GM19463 (cell line): ENCODE measurements at regions not wholly inside any gene's neighbourhood (a gene's known extent, or its start where the extent isn't known, plus 50 kb on each side); places are given as distances from the start of the nearest gene placed in this dataset.
"Not testable (repeated sequence)": the region's sequence is repeated elsewhere in the genome, so short reads cannot be mapped to it uniquely, and the experiment has no call there.

Source experiments
- ATAC-seq: cut with Tn5 transposase; IDR thresholded peaks from one replicate; pipeline ENCODE4 v1.9.1; 2021; ENCODE audit warnings: mild to moderate bottlenecking, moderate library complexity; ENCODE audit not compliant: unreplicated experiment

DNA sequence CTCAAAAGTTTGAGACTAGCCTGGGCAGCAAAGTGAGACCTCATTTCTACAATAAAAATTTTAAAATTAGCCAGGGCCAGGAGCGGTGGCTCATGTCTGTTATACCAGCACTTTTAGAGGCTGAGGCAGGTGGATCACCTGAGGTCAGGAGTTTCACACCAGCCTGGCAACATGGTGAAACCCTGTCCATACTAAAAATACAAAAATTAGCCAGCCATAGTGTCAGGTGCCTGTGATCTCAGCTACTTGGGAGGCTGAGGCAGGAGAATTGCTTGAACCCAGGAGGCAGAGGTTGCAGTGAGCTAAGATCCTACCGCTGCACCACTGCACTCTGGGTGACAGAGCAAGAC, 85.1 kb upstream of the MAP4 start:
- ATAC-seq: not testable (repeated sequence)

DNA sequence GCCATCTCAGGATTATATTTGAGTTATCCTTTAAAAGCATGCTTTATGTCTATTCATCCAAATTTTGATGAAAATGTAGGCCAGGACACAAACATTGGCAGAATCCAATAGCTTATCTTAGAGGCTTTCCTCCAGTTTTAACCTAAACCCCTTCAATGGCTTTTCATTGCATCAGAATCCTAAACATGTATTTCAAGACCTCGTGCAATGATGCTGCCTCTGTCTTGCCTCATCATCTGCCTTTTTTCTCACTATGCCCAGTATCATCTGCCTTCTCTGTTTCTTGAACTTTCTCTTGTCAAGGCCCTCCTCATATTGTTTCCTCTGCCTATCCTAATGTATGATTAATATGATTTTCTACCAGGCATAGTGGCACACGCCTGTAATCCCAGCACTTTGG, 76.1 kb upstream of the MAP4 start:
- no peak for ATAC-seq

GRCh38 chr3:48090166-48090939, 74.1 kb upstream of the MAP4 start:
- no peak for ATAC-seq

DNA sequence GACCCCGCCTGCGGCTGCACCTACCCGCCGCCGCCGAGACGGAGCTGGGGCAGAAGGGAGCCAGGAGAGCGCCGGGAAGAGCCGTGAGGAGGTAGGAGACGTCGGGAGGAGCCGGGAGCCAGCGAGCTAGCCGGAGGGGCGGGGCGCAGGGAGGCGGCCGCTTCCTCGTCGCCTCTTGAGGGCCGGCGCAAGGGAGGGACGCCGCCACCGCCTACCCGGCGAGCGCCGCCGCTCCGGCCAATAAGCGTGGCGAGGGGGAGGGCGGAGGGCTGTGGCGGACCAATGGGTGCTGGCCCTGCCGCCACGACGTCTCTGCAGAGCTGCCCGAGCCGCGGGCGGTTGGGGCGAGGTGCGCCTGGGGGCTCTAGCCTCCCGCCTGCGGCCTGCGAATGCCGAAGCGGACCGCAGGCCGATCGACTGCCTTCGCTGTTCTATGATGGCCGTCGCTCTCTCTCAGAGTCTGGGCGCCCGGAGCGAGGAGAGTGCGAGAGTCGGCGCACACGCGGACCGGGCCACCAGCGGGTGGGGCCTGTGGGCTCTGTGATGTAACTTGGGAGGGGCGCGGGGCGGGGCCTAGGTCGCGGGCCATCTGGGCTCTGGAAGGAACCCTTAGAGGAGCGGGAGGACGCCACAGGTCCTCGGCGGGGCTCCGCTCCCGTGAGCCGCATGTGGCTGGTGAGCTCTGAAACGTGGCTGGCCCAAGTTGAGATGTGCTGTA, 72.7 kb upstream of the MAP4 start:
- ATAC-seq: peak; percentile 92

GRCh38 chr3:48088056-48088748, 72.0 kb upstream of the MAP4 start:
- ATAC-seq: peak; percentile 17

DNA sequence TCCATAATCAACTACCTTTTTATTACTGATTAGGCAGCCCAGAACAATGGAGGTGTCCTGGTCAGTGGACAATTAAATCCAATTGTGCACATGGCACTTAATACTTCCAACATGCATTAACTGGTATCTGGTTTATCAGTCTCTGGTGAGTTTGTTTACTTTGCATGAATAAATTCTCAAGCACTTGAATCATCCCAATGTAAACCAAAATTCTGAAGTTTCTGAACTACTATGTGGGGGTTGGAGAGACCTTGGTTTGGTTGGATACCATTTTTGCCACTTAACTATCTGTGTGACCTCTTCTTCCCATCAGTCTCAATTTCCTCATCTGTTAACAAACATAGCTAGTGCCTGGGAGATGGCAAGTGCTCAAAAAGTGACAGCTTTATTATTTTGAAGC, 70.5 kb upstream of the MAP4 start:
- no peak for ATAC-seq

GRCh38 chr3:48084929-48085328, 68.7 kb upstream of the MAP4 start:
- ATAC-seq: no peak

- ATAC-seq: no peak
These were observed 68.0 kb upstream of the MAP4 start for GRCh38 chr3:48084170-48084569.

- no peak for ATAC-seq
These were observed 66.5 kb upstream of the MAP4 start for GRCh38 chr3:48082580-48083184.

DNA sequence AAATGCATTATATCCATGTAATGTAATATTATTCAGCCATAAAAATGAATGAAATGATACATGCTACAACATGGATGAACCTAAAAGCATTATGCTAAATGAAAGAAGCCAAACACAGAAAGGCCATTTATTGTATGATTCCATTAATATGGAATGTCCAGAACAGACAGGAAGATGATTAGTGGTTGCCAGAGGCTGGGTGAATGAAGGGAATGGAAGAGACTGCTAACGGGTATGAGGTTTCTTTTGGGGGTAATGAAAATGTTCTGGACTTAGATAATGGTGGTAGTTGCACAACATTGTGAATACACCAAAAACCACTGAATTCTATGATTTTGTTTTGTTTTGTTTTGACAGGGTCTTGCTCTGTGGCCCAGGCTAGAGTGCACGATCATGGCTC, 61.6 kb upstream of the MAP4 start:
- no peak for ATAC-seq

DNA sequence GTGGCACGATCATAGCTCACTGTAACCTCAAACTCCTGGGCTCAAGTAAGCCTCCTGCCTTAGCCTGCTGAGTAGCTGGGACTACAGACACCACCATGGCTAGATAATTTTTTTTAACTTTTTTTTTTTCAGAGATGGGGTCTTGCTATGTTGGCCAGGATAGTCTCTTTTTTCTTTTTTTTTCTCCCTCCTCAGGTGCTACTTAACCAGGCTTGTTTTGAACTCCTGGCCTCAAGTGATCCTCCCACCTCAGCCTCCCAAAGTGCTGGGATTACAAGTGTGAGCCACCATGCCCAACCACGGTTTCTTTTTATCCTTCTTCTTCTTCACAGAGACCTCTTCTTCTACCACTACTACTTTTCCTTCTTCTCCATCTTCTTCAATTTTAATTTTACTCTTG, 53.8 kb upstream of the MAP4 start:
- ATAC-seq: no peak

GRCh38 chr3:48069339-48069738, 53.1 kb upstream of the MAP4 start:
- no peak for ATAC-seq

DNA sequence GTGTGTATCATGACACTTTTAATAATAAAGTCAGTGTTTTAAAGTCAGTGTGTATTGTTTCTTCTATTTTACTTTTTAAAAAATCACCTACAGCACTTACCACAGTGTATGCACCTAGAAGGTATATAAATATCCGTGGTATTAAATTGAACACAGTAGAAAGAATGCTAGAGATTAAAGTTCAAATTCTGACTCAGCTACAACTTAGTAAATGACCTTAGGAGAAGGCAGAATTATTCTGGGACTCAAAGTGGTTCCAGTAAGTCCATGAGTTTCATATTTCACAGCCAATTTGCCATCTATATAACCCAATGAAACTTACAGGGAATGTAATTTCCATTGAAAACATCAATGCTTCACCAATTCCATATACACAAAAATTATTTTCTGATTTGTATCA, 52.7 kb upstream of the MAP4 start:
- ATAC-seq: no peak

DNA sequence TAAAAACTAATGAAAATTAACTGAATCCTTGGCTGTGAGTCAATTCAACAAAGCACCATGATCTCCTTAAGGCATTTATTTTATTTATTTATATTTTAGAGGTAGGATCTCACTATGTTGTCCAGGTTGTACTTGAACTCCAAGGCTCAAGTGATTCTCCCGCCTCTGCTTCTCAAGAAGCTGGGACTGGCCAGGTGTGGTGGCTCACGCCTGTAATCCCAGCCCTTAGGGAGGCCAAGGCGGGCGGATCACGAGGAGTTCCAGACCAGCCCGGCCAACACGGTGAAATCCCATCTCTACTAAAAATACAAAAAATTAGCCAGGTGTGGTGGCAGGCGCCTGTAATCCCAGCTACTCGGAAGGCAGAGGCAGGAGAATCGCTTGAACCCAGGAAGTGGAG, 52.1 kb upstream of the MAP4 start:
- ATAC-seq: not testable (repeated sequence)

- ATAC-seq: no peak
These were observed 51.1 kb upstream of the MAP4 start for GRCh38 chr3:48067271-48067670.
